ACC112 (cell line): ENCODE measurements at regions not wholly inside any gene's neighbourhood (a gene's known extent, or its start where the extent isn't known, plus 50 kb on each side); places are given as distances from the start of the nearest gene placed in this dataset.
"Not testable (repeated sequence)": the region's sequence is repeated elsewhere in the genome, so short reads cannot be mapped to it uniquely, and the experiment has no call there.

ENCODE experiments used
- H2AFZ ChIP-seq: fragments of 200-600 bp; sonication (generic); one replicate; pipeline ENCODE4 v1.6.0; 2017; ENCODE audit warnings: antibody characterized with exemption, low read length; ENCODE audit not compliant: unreplicated experiment
- H3K27ac ChIP-seq: fragments of 200-600 bp; sonication (generic); 2 replicates; pipeline ENCODE4 v1.5.1; 2014; ENCODE audit warnings: low read depth, mild to moderate bottlenecking, antibody characterized with exemption, low read length, moderate library complexity
- H3K27me3 ChIP-seq: fragments of 200-600 bp; sonication (generic); 2 replicates; pipeline ENCODE4 v1.6.1; 2014; ENCODE audit warnings: mild to moderate bottlenecking, antibody characterized with exemption, low read length, moderate library complexity, mixed read lengths; ENCODE audit not compliant: insufficient read depth
- H3K36me3 ChIP-seq: fragments of 200-600 bp; sonication (generic); 2 replicates; pipeline ENCODE4 v1.6.1; 2016; ENCODE audit warnings: mild to moderate bottlenecking, antibody characterized with exemption, low read length, moderate library complexity, mixed read lengths; ENCODE audit not compliant: insufficient read depth
- H3K4me1 ChIP-seq: fragments of 200-600 bp; sonication (generic); one replicate; pipeline ENCODE4 v1.6.1; 2016; ENCODE audit warnings: low read length, mixed read lengths; ENCODE audit not compliant: insufficient read depth, unreplicated experiment, control insufficient read depth
- H3K4me3 ChIP-seq: fragments of 200-600 bp; sonication (generic); 2 replicates; pipeline ENCODE4 v1.5.1; 2014; ENCODE audit warnings: mild to moderate bottlenecking, low read depth, low read length
- H3K79me2 ChIP-seq: fragments of 200-600 bp; sonication (generic); one replicate; pipeline ENCODE4 v1.6.0; 2016; ENCODE audit warnings: low read length; ENCODE audit not compliant: control insufficient read depth, unreplicated experiment, insufficient read depth

DNA sequence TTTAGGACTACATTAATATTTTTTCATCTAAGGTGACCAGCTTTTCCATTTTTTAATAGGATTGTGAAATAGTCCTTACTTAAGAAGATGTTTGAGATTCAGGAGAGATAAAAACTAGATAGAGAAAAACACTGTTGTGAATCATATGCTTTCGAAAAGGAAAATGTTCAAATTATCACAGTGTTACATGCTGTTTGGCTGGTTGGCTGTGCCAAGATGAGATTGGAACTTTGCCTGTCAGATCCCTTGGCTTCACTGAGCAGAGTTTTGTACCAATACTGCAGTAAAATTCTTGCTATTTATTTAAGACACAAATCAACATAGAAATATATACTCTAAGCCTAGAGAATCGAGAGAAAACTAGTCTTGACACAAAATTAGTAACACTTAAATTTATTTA is 117.2 kb downstream of the OXSM start:
- Histone ChIP-seq H3K27me3 (peaks cover 33% of the 10 kb centered on the region), H3K27ac (no peak overlapping the region), H3K36me3 (no peaks in the 10 kb centered on the region), H3K4me1 (no peaks in the 10 kb centered on the region), H3K79me2 (no peaks in the 10 kb centered on the region), H3K4me3 (no peak overlapping the region), H2AFZ (no peak overlapping the region)

DNA sequence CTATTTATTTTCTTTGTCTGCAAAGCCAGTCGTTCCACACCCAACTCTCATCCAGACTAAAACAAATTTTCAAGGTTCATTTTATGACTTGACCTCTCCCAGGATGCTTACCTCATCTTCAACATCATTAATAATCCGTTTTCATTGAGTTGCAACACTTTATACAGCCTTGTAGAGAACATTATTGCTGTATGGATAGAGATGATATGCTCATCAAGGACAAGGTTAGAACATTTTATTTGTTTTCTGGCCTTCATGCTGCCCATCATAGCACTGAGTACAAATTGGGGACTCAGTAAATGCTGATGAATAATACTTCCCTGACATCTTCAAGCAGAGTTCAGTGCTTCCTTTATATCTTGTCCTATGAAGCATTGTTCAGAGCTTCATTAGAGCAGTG is 120.2 kb downstream of the OXSM start:
- Histone ChIP-seq H2AFZ (no peak overlapping the region), H3K4me3 (no peak overlapping the region), H3K36me3 (no peaks in the 10 kb centered on the region), H3K27ac (no peak overlapping the region), H3K27me3 (peaks cover 26% of the 10 kb centered on the region), H3K4me1 (no peaks in the 10 kb centered on the region), H3K79me2 (no peaks in the 10 kb centered on the region)

GRCh38 chr3:25910997-25911396 is 121.1 kb downstream of the OXSM start:
- no peaks in the 10 kb centered on the region for H3K4me1 ChIP-seq
- no peaks in the 10 kb centered on the region for H3K36me3 ChIP-seq
- no peak overlapping the region for H3K4me3 ChIP-seq
- H3K79me2 ChIP-seq, result no peaks in the 10 kb centered on the region
- H3K27me3 ChIP-seq, result peaks cover 18% of the 10 kb centered on the region; the same call in 1 of the 2 replicates
- H3K27ac ChIP-seq, result no peak overlapping the region
- no peak overlapping the region for H2AFZ ChIP-seq

- H3K79me2 ChIP-seq, result no peaks in the 10 kb centered on the region
- H3K4me3 ChIP-seq, result no peak overlapping the region
- H3K27me3 ChIP-seq, result peaks cover 11% of the 10 kb centered on the region; the same call in 1 of the 2 replicates
- no peaks in the 10 kb centered on the region for H3K36me3 ChIP-seq
- no peak overlapping the region for H3K27ac ChIP-seq
- H2AFZ ChIP-seq, result no peak overlapping the region
- H3K4me1 ChIP-seq, result no peaks in the 10 kb centered on the region
Measured at GRCh38 chr3:25911525-25912295, 121.8 kb downstream of the OXSM start.

GRCh38 chr3:25913179-25913578 is 123.3 kb downstream of the OXSM start:
- no peaks in the 10 kb centered on the region for H3K36me3 ChIP-seq
- H2AFZ ChIP-seq, result no peak overlapping the region
- H3K27ac ChIP-seq, result no peak overlapping the region
- no peaks in the 10 kb centered on the region for H3K4me1 ChIP-seq
- no peak overlapping the region for H3K4me3 ChIP-seq
- H3K79me2 ChIP-seq, result no peaks in the 10 kb centered on the region
- H3K27me3 ChIP-seq, result 0 out of 2 replicates have a peak, but pooled peaks cover 10% of the 10 kb centered on the region

GRCh38 chr3:25915673-25916072 is 125.8 kb downstream of the OXSM start:
- H3K27ac ChIP-seq, result no peak overlapping the region
- no peaks in the 10 kb centered on the region for H3K79me2 ChIP-seq
- H3K4me3 ChIP-seq, result no peak overlapping the region
- H3K4me1 ChIP-seq, result no peaks in the 10 kb centered on the region
- no peaks in the 10 kb centered on the region for H3K36me3 ChIP-seq
- H2AFZ ChIP-seq, result no peak overlapping the region
- H3K27me3 ChIP-seq, result no peaks in the 10 kb centered on the region

DNA sequence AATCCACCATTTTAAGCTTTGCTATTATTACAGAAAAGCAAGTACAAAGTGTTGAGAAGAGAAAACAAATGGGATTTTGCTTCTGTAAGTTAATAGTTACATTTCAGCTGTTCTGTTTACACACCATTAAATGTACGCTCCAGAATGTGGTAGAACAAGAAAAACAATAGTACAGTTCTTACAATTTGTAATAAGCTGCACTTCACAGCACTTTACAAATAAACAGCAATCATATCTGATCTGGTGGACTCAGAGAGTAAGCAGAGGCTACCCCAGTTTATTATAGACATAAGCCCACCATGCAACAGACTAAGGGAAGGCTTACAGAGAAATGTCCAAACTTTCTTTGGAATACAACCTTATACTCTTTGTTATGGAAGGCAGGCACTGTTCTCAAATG is 126.4 kb downstream of the OXSM start:
- Histone ChIP-seq H3K4me1 (no peaks in the 10 kb centered on the region), H3K27ac (no peak overlapping the region), H3K27me3 (no peaks in the 10 kb centered on the region), H2AFZ (no peak overlapping the region), H3K36me3 (no peaks in the 10 kb centered on the region), H3K4me3 (no peak overlapping the region), H3K79me2 (no peaks in the 10 kb centered on the region)

DNA sequence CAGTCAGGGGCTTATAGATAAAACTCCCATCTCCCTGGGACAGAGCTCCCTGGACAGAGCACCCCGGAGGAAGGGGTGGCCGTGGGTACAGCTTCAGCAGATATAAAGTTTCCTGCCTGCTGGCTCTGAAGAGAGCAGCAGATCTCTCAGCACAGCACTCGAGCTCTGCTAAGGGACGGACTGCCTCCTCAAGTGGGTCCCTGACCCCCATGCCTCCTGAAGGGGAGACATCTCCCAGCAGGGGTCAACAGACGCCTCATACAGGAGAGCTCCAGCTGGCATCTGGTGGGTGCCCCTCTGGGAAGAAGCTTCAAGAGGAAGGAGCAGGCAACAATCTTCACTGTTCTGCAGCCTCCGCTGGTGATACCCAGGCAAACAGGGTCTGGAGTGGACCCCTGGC is 142.1 kb downstream of the OXSM start:
- not testable (repeated sequence) for H3K4me1 ChIP-seq, H3K4me3 ChIP-seq, H3K36me3 ChIP-seq, H3K79me2 ChIP-seq, H3K27me3 ChIP-seq, H2AFZ ChIP-seq, H3K27ac ChIP-seq

DNA sequence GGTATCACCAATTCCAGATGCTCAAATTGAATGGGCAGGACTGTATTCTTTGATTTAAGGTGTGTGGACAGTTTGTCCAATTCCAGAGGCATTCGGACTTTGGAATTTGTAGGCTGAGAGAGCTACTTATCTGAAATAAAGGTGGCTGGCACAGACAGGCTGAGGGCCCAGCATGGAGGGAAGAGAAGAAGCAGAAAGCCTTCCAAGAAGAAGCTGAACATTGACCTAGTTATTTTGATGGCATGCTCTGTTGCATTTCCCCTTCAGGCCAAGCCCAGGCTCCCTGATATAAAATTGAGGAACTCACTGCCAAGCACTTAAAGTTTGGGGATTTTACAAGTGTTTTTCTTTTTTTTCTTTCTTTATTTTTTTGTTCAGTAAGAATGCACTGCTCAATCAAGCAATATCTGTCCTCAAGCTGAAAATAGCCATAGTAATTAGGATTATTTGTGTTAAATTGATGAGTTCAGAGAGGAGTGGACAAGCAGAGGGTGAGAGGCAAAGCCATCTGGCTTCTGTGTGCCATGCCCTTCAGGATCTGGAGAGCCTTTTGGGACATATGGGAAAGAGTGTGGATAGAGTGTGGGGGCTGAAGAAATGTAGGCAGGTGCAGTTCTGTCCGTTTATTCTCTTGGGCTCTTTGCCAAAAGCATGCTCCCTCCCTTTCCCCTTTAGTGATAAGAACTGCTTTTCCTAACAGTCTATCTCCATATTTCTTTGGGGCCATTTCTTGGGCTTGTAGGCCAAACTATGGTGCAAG is 148.9 kb downstream of the OXSM start:
- Histone ChIP-seq H3K27me3 (no peaks in the 10 kb centered on the region), H3K4me1 (no peaks in the 10 kb centered on the region), H3K27ac (no peak overlapping the region), H3K4me3 (no peak overlapping the region), H2AFZ (no peak overlapping the region), H3K79me2 (no peaks in the 10 kb centered on the region), H3K36me3 (no peaks in the 10 kb centered on the region)

GRCh38 chr3:25940935-25941334 is 151.0 kb downstream of the OXSM start:
- H3K4me1 ChIP-seq, result no peaks in the 10 kb centered on the region
- H2AFZ ChIP-seq, result no peak overlapping the region
- no peaks in the 10 kb centered on the region for H3K79me2 ChIP-seq
- no peak overlapping the region for H3K4me3 ChIP-seq
- H3K36me3 ChIP-seq, result no peaks in the 10 kb centered on the region
- no peak overlapping the region for H3K27ac ChIP-seq
- H3K27me3 ChIP-seq, result no peaks in the 10 kb centered on the region

- H3K36me3 ChIP-seq, result no peaks in the 10 kb centered on the region
- H3K4me3 ChIP-seq, result no peak overlapping the region
- no peaks in the 10 kb centered on the region for H3K27me3 ChIP-seq
- H3K4me1 ChIP-seq, result no peaks in the 10 kb centered on the region
- H3K79me2 ChIP-seq, result no peaks in the 10 kb centered on the region
- no peak overlapping the region for H2AFZ ChIP-seq
- H3K27ac ChIP-seq, result no peak overlapping the region
Measured at GRCh38 chr3:25944329-25944728, 154.4 kb downstream of the OXSM start.
